ENCODE measurements at regions not wholly inside any gene's neighbourhood (a gene's known extent, or its start where the extent isn't known, plus 50 kb on each side); places are given as distances from the start of the nearest gene placed in this dataset.
"Not testable (repeated sequence)": the region's sequence is repeated elsewhere in the genome, so short reads cannot be mapped to it uniquely, and the experiment has no call there.

DNA sequence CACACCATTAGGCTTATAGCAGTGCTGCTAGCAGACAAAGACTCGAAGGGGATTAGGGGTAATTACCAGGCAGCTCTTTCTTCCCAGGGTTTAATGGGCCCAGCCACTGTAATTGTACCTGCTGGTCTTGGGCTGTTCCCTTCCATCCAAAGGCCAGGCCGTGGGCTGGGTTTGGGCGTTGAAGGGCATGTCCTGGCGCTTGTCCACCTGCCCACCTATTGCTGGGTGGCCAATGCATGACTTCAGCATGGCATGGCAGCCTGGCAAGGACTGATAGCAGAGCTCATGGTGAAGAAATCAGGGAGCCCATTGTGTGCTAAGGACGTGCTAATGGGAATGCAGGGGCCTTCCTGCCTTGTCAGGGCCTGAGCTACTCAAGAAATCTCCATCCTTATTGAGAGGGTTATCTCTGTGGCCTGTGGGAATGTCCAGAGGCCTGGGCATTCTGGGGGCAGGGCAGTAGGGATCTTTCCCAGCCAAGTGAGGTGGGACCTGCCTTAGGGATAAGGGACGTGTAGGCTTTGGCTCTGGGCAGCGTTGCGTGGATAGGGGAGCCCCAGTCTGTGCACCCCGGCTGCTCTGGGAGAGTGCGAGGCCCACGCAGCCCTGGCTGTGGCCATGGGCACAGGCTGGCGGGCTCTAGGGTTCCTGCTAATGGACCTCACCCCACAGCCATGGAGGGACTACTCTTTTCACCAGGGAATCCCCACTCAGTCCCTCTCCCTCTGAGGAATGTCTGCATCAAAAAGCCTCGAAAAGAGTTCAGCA lies 116.1 kb upstream of the PITX1 start:
- Histone ChIP-seq H3K27ac (no peak overlapping the region), H3K4me1 (no peaks in the 10 kb centered on the region), H3K9me3 (no peaks in the 10 kb centered on the region), H3K4me3 (no peak overlapping the region), H3K36me3 (no peaks in the 10 kb centered on the region), H3K27me3 (no peaks in the 10 kb centered on the region)
- no peak for ATAC-seq
- no peak for TF ChIP-seq EP300 (IDR thresholded peaks at IDR 0.05)
- TF ChIP-seq POLR2AphosphoS5 (IDR thresholded peaks at IDR 0.05), result no peak
- TF ChIP-seq POLR2A (IDR thresholded peaks at IDR 0.05), result no peak
- TF ChIP-seq, protein P1, sequence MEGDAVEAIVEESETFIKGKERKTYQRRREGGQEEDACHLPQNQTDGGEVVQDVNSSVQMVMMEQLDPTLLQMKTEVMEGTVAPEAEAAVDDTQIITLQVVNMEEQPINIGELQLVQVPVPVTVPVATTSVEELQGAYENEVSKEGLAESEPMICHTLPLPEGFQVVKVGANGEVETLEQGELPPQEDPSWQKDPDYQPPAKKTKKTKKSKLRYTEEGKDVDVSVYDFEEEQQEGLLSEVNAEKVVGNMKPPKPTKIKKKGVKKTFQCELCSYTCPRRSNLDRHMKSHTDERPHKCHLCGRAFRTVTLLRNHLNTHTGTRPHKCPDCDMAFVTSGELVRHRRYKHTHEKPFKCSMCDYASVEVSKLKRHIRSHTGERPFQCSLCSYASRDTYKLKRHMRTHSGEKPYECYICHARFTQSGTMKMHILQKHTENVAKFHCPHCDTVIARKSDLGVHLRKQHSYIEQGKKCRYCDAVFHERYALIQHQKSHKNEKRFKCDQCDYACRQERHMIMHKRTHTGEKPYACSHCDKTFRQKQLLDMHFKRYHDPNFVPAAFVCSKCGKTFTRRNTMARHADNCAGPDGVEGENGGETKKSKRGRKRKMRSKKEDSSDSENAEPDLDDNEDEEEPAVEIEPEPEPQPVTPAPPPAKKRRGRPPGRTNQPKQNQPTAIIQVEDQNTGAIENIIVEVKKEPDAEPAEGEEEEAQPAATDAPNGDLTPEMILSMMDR (IDR thresholded peaks at IDR 0.05), result no peak
- 74 to 100% methylated on average over 3 to 4 of the region's 13 CpGs for WGBS, 2 donors (ENCODE audit: low coverage in 1 of 2)

DNA sequence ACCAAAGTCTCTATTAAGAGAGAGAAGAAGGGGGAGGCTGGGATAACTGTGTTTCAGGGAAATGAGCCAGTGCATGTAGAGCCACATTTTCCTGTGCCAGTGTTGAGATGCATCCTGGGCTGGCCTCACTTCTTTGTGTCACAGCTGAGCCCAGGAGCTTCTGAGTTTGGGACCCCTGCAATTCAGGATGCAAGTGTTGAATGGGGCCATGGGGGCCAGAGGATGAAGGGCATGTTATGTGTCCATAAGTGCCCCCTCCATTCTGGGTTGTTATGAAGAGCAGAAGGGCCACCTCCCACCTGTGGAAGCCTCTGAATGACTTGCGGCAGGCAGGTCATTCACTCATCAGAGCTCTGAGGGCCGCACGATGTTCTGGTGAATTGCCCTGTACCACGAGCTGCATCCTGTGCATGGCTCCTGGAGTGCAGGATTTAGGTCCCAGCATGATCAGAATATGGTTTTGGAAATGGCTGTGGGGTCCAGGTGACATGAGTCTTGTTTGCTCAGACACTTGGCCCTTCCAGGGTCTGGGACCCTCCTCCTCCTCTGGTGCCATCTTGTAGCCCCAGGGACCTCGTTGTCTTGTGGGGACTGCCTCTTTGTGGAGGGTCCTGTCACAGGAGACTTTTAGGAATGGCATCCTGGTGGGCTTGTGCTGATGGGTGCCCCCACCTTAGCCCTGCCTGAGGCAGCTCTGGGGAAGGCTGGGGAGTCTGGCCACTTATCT lies 115.4 kb upstream of the PITX1 start:
- Histone ChIP-seq H3K36me3 (no peaks in the 10 kb centered on the region), H3K9me3 (no peaks in the 10 kb centered on the region), H3K4me3 (no peak overlapping the region), H3K4me1 (no peaks in the 10 kb centered on the region), H3K27me3 (no peaks in the 10 kb centered on the region), H3K27ac (no peak overlapping the region)
- TF ChIP-seq POLR2AphosphoS5 (IDR thresholded peaks at IDR 0.05), result no peak
- no peak for TF ChIP-seq EP300 (IDR thresholded peaks at IDR 0.05)
- TF ChIP-seq POLR2A (IDR thresholded peaks at IDR 0.05), result no peak
- TF ChIP-seq, protein P1 (IDR thresholded peaks at IDR 0.05), result no peak
- WGBS, 2 donors (ENCODE audit: low coverage in 1 of 2), result no CpG with 5 or more reads among the region's 5 CpGs
- ATAC-seq, result no peak

DNA sequence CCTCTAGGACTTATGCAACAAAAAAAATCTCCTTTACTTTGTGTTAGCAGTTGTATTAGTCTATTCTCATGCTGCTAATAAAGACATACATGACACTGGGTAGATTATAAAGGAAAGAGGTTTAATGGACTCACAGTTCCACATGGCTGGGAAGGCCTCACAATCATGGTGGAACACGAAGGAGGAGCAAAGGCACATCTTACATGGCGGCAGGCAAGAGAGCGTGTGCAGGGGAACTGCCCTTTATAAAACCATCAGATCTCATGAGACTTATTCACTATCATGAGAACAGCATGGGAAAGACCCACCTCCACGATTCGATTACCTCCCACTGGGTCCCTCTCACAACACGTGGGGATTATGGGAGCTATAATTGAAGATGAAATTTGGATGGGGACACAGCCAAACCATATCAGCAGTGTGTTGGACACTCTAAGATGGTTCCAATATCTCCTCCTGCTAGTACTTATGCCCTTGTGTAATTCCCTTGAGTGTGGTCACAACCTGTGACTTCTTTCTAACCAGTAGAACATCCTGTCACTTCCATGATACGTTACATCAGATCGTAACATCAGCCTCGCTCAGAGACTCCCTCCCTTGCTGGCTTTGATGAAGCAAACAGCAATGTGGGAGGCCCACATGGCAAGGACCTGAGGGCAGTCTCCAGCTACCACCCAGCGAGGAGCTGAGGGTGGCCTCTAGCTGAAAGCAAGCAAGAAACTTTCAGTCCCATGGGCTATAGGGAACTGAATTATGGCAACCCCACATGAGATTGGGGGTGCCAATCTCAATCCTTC lies 113.5 kb upstream of the PITX1 start:
- 84 to 97% methylated on average over 3 to 9 of the region's 10 CpGs for WGBS, 2 donors (ENCODE audit: low coverage in 1 of 2)
- ATAC-seq, result no peak
- TF ChIP-seq, protein P1 (IDR thresholded peaks at IDR 0.05), result no peak
- TF ChIP-seq EP300 (IDR thresholded peaks at IDR 0.05) (no peak), POLR2A (IDR thresholded peaks at IDR 0.05) (no peak), POLR2AphosphoS5 (IDR thresholded peaks at IDR 0.05) (no peak)
- Histone ChIP-seq H3K36me3 (no peaks in the 10 kb centered on the region), H3K27me3 (no peaks in the 10 kb centered on the region), H3K9me3 (no peaks in the 10 kb centered on the region), H3K27ac (no peak overlapping the region), H3K4me1 (no peaks in the 10 kb centered on the region), H3K4me3 (no peak overlapping the region)

DNA sequence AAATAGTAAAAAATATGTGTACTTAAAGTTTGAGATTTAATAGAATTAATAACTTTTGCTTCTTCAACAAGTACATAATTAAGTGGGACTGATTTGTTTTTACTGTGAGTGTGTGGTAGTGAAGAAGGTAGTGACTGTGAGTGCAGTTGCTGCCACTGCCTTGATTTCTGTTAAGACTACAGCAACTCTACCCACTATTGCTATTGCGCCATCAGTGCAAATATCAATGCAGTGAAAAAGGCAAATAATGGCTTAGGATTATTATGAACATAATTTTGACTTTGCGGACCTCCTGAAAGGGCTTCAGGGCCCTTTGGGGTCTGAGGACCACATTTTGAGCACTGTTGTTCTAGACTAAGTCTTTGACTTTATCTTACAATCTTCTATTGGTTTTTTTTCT lies 112.0 kb upstream of the PITX1 start:
- TF ChIP-seq EP300 (IDR thresholded peaks at IDR 0.05) (no peak), POLR2AphosphoS5 (IDR thresholded peaks at IDR 0.05) (no peak), POLR2A (IDR thresholded peaks at IDR 0.05) (no peak)
- TF ChIP-seq, protein P1 (IDR thresholded peaks at IDR 0.05), result no peak
- ATAC-seq, result no peak
- no peak overlapping the region for H3K4me3 ChIP-seq
- no peak overlapping the region for H3K27ac ChIP-seq
- whole genome bisulfite sequencing, 2 donors (ENCODE audit: low coverage in 1 of 2), result 93 to 96% methylated on average over 2 of the region's 2 CpGs
- H3K9me3 ChIP-seq, result no peaks in the 10 kb centered on the region
- no peaks in the 10 kb centered on the region for H3K4me1 ChIP-seq
- H3K27me3 ChIP-seq, result no peaks in the 10 kb centered on the region
- H3K36me3 ChIP-seq, result no peaks in the 10 kb centered on the region

DNA sequence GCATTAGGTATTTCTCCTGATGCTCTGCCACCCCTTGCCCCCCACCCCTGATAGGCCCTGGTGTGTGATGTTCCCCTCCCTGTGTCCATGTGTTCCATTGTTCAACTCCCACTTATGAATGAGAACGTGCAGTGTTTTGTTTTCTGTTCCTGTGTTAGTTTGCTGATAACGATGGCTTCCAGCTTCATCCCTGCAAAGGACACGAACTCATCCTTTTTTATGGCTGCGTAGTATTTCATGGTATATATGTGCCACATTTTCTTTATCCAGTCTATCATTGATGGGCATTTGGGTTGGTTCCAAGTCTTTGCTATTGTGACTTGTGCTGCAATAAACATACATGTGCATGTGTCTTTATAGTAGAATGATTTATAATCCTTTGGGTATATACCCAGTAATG lies 109.7 kb upstream of the PITX1 start:
- H3K36me3 ChIP-seq, H3K27me3 ChIP-seq, H3K9me3 ChIP-seq, ATAC-seq, H3K4me3 ChIP-seq, H3K27ac ChIP-seq: not testable (repeated sequence)
- 73 to 87% methylated on average over 4 of the region's 4 CpGs for WGBS, 2 donors (ENCODE audit: low coverage in 1 of 2)
- H3K4me1 ChIP-seq, result peaks cover 0 to 17% (median 0%) of the 10 kb centered on the region in 3 donors

Data from gastroesophageal sphincter (tissue), 4 donors.